ENCODE measurements at regions not wholly inside any gene's neighbourhood (a gene's known extent, or its start where the extent isn't known, plus 50 kb on each side); places are given as distances from the start of the nearest gene placed in this dataset.

DNA sequence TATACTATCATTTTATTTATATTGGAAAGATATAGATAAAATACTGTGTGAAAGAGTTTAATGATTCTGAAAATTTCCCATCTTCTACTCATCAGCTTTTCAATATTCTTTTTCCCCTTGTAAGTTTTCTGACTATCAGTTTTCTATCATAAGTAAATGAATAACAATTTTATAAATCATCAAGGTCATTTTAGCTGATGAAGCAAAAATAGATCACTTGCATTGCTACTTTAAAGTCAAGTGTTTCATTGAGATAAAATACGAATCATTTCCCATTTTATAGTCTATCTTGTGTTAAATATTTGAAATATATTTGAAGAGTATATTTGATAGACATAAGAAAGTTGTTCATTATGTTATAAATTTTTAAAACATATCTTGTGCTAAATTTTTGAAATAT lies 811.0 kb upstream of the GALNTL6 start:
- TF ChIP-seq EZH2 (IDR thresholded peaks at IDR 0.05; ENCODE audit: insufficient read depth, poor library complexity, severe bottlenecking) (no peak), EZH2phosphoT487 (IDR thresholded peaks at IDR 0.05; ENCODE audit: insufficient read depth, low read depth) (no peak)

Data from GM23248 (cell line).